GM19240 (cell line): ENCODE measurements at regions not wholly inside any gene's neighbourhood (a gene's known extent, or its start where the extent isn't known, plus 50 kb on each side); places are given as distances from the start of the nearest gene placed in this dataset.

Experiments
- DNase-seq: peaks from one replicate; pipeline ENCODE4 v3.0.0; 2011; ENCODE audit warnings: low spot score; ENCODE audit not compliant: insufficient read length

GRCh38 chr6:66861007-66861541, 1154.0 kb upstream of the EYS start:
- no peak for DNase-seq

- no peak for DNase-seq
Measured at GRCh38 chr6:66860328-66860727, 1153.3 kb upstream of the EYS start.

- no peak for DNase-seq
Measured at GRCh38 chr6:66858196-66858595, 1151.2 kb upstream of the EYS start.

GRCh38 chr6:66854014-66854413, 1147.0 kb upstream of the EYS start:
- no peak for DNase-seq

- no peak for DNase-seq
Measured at GRCh38 chr6:66851930-66852329, 1144.9 kb upstream of the EYS start.

- DNase-seq, result no peak
Measured at GRCh38 chr6:66849843-66850242, 1142.8 kb upstream of the EYS start.

- no peak for DNase-seq
Measured at GRCh38 chr6:66848244-66848953, 1141.4 kb upstream of the EYS start.

- DNase-seq, result no peak
Measured at GRCh38 chr6:66838764-66839163, 1131.7 kb upstream of the EYS start.

GRCh38 chr6:66825539-66825938, 1118.5 kb upstream of the EYS start:
- no peak for DNase-seq

- no peak for DNase-seq
Measured at GRCh38 chr6:66814156-66814555, 1107.1 kb upstream of the EYS start.

GRCh38 chr6:66808771-66809170, 1101.7 kb upstream of the EYS start:
- DNase-seq, result no peak

GRCh38 chr6:66796987-66797386, 1090.0 kb upstream of the EYS start:
- no peak for DNase-seq

GRCh38 chr6:66788579-66788978, 1081.6 kb upstream of the EYS start:
- DNase-seq, result no peak

GRCh38 chr6:66772800-66773199, 1065.8 kb upstream of the EYS start:
- DNase-seq, result no peak

GRCh38 chr6:66771626-66772025, 1064.6 kb upstream of the EYS start:
- no peak for DNase-seq

- no peak for DNase-seq
Measured at GRCh38 chr6:66751630-66752029, 1044.6 kb upstream of the EYS start.

- DNase-seq, result no peak
Measured at GRCh38 chr6:66740346-66740745, 1033.3 kb upstream of the EYS start.

GRCh38 chr6:66735106-66735890, 1028.3 kb upstream of the EYS start:
- no peak for DNase-seq

- DNase-seq, result no peak
Measured at GRCh38 chr6:66731310-66731709, 1024.3 kb upstream of the EYS start.

- no peak for DNase-seq
Measured at GRCh38 chr6:66725670-66726069, 1018.6 kb upstream of the EYS start.

GRCh38 chr6:66717801-66718200, 1010.8 kb upstream of the EYS start:
- DNase-seq, result no peak

GRCh38 chr6:66699385-66699784, 992.4 kb upstream of the EYS start:
- no peak for DNase-seq

- no peak for DNase-seq
Measured at GRCh38 chr6:66689608-66690007, 982.6 kb upstream of the EYS start.
